ENCODE measurements at regions not wholly inside any gene's neighbourhood (a gene's known extent, or its start where the extent isn't known, plus 50 kb on each side); places are given as distances from the start of the nearest gene placed in this dataset.

- no peak for DNase-seq (ENCODE audit: low read depth)
Measured at GRCh38 chr4:83860200-83860599, 324.3 kb downstream of the GPAT3 start.

GRCh38 chr4:83858131-83858530 is 322.2 kb downstream of the GPAT3 start:
- no peak for DNase-seq (ENCODE audit: low read depth)

- peak; percentile 86 for DNase-seq (ENCODE audit: low read depth)
Measured at GRCh38 chr4:83855044-83855443, 319.1 kb downstream of the GPAT3 start.

- DNase-seq (ENCODE audit: low read depth) = peak; percentile 58
Measured at GRCh38 chr4:83852085-83852451, 316.2 kb downstream of the GPAT3 start.

- DNase-seq (ENCODE audit: low read depth) = peak; percentile 66
Measured at GRCh38 chr4:83851261-83852084, 315.6 kb downstream of the GPAT3 start.

GRCh38 chr4:83850435-83850834 is 314.5 kb downstream of the GPAT3 start:
- peak; percentile 35 for DNase-seq (ENCODE audit: low read depth)

- DNase-seq (ENCODE audit: low read depth) = no peak
Measured at GRCh38 chr4:83846193-83846830, 310.4 kb downstream of the GPAT3 start.

- DNase-seq (ENCODE audit: low read depth) = no peak
Measured at GRCh38 chr4:83839615-83840014, 303.7 kb downstream of the GPAT3 start.

GRCh38 chr4:83837614-83838308 is 301.9 kb downstream of the GPAT3 start:
- DNase-seq (ENCODE audit: low read depth) = no peak

- DNase-seq (ENCODE audit: low read depth) = no peak
Measured at GRCh38 chr4:83833920-83834319, 298.0 kb downstream of the GPAT3 start.

GRCh38 chr4:83832110-83832825 is 296.4 kb downstream of the GPAT3 start:
- DNase-seq (ENCODE audit: low read depth) = no peak

- no peak for DNase-seq (ENCODE audit: low read depth)
Measured at GRCh38 chr4:83831588-83831987, 295.7 kb downstream of the GPAT3 start.

- DNase-seq (ENCODE audit: low read depth) = no peak
Measured at GRCh38 chr4:83830138-83830888, 294.4 kb downstream of the GPAT3 start.

GRCh38 chr4:83828601-83829000 is 292.7 kb downstream of the GPAT3 start:
- no peak for DNase-seq (ENCODE audit: low read depth)

GRCh38 chr4:83821493-83821892 is 285.6 kb downstream of the GPAT3 start:
- DNase-seq (ENCODE audit: low read depth) = no peak

GRCh38 chr4:83819582-83819981 is 283.7 kb downstream of the GPAT3 start:
- no peak for DNase-seq (ENCODE audit: low read depth)

GRCh38 chr4:83810428-83810827 is 274.5 kb downstream of the GPAT3 start:
- no peak for DNase-seq (ENCODE audit: low read depth)

- DNase-seq (ENCODE audit: low read depth) = no peak
Measured at GRCh38 chr4:83809581-83809980, 273.7 kb downstream of the GPAT3 start.

GRCh38 chr4:83793481-83793880 is 257.6 kb downstream of the GPAT3 start:
- no peak for DNase-seq (ENCODE audit: low read depth)

- DNase-seq (ENCODE audit: low read depth) = no peak
Measured at GRCh38 chr4:83785891-83786290, 250.0 kb downstream of the GPAT3 start.

- peak; percentile 2 for DNase-seq (ENCODE audit: low read depth)
Measured at GRCh38 chr4:83783215-83783614, 247.3 kb downstream of the GPAT3 start.

Data from RPMI7951 (cell line).